Sigmoid colon (tissue), 4 donors: ENCODE measurements at regions not wholly inside any gene's neighbourhood (a gene's known extent, or its start where the extent isn't known, plus 50 kb on each side); places are given as distances from the start of the nearest gene placed in this dataset.

ENCODE experiments used
- CTCF ChIP-seq, 4 experiments: fragments of 450-650 bp in 3 of 4; fragments of 200-600 bp in 1 of 4; IDR thresholded peaks; one replicate each; pipeline ENCODE4 v1.5.1; 2016 to 2019; ENCODE audit warnings: antibody characterized with exemption in 4 of 4, mild to moderate bottlenecking in 3 of 4, moderate library complexity in 2 of 4
- EP300 ChIP-seq, 4 donors: sonication (generic); formaldehyde crosslinking; IDR thresholded peaks; one replicate each; pipeline ENCODE4 v1.6.1; 2017; ENCODE audit warnings: antibody characterized with exemption in 4 of 4
- POLR2A ChIP-seq, 2 donors: fragments of 450-650 bp; IDR thresholded peaks; one replicate each; pipeline ENCODE4 v1.6.1; 2016; ENCODE audit warnings: antibody characterized with exemption in 2 of 2, mild to moderate bottlenecking in 2 of 2, moderate library complexity in 2 of 2
- POLR2AphosphoS5 ChIP-seq, 4 donors: sonication (generic); formaldehyde crosslinking; IDR thresholded peaks; one replicate each; pipeline ENCODE4 v1.6.1; 2017; ENCODE audit warnings: antibody characterized with exemption in 4 of 4

GRCh38 chr5:27275345-27275744 is 237.0 kb upstream of the CDH9 start:
- TF ChIP-seq POLR2A (IDR thresholded peaks at IDR 0.05) = no peak
- no peak for TF ChIP-seq POLR2AphosphoS5 (IDR thresholded peaks at IDR 0.05)
- TF ChIP-seq CTCF (IDR thresholded peaks at IDR 0.05) = no peak
- TF ChIP-seq EP300 (IDR thresholded peaks at IDR 0.05) = no peak
